H1 (cell line): ENCODE measurements at regions not wholly inside any gene's neighbourhood (a gene's known extent, or its start where the extent isn't known, plus 50 kb on each side); places are given as distances from the start of the nearest gene placed in this dataset.

Experiments used
- CTCF ChIA-PET: fragments of 300-600 bp; sonication (Branson Sonifier 250); formaldehyde crosslinking; loops from one replicate; lab custom pipeline; 2021; ENCODE audit not compliant: partially characterized antibody; lab: Charles Lee
- POLR2A ChIA-PET: fragments of 300-600 bp; sonication (Branson Sonifier 250); formaldehyde crosslinking; loops from one replicate; lab custom pipeline; 2021; ENCODE audit warnings: inconsistent platforms; ENCODE audit not compliant: partially characterized antibody; lab: Charles Lee
- DNase-seq, 2 experiments: peaks; one replicate each; pipeline versions ENCODE4 v3.0.0 to v3.0.0-alpha.2; 2010 to 2022; ENCODE audit warnings: low spot score in 2 of 2, low read depth in 1 of 2, mixed read lengths in 1 of 2
- FAIRE-seq: peaks from 2 replicates; lab custom pipeline; 2011; peaks lifted over from hg19 to GRCh38; lab: Jason Lieb, UNC
- H2AFZ ChIP-seq: 2 replicates; pipeline ENCODE4 v1.8.1; 2012; ENCODE audit warnings: low read length, inconsistent platforms
- H2AK5ac ChIP-seq: 2 replicates; pipeline ENCODE4 v1.6.1; 2013; ENCODE audit warnings: low read depth, low read length
- H2BK120ac ChIP-seq: replicated peaks from 2 replicates; pipeline ENCODE3; 2013; ENCODE audit warnings: low read depth, low read length, inconsistent platforms
- H2BK12ac ChIP-seq: 2 replicates; pipeline ENCODE4 v1.6.1; 2013; ENCODE audit warnings: low read depth, low read length
- H2BK15ac ChIP-seq: 2 replicates; pipeline ENCODE4 v1.6.1; 2013; ENCODE audit warnings: low read length
- H2BK20ac ChIP-seq: 2 replicates; pipeline ENCODE4 v1.6.1; 2013; ENCODE audit warnings: low read length
- H2BK5ac ChIP-seq: 2 replicates; pipeline ENCODE4 v1.6.1; 2013; ENCODE audit warnings: low read depth, low read length
- H3K14ac ChIP-seq: 2 replicates; pipeline ENCODE4 v1.6.1; 2013; ENCODE audit warnings: inconsistent platforms; ENCODE audit not compliant: insufficient read length
- H3K18ac ChIP-seq: 2 replicates; pipeline ENCODE4 v1.6.1; 2013; ENCODE audit warnings: low read length; ENCODE audit errors: extremely low read depth
- H3K23ac ChIP-seq: 2 replicates; pipeline ENCODE4 v1.6.1; 2013; ENCODE audit warnings: inconsistent platforms; ENCODE audit not compliant: insufficient read length
- H3K23me2 ChIP-seq: 2 replicates; pipeline ENCODE4 v1.6.1; 2013; ENCODE audit warnings: low read depth, low read length
- H3K27ac ChIP-seq: 2 replicates; pipeline ENCODE4 v1.6.1; 2011; ENCODE audit warnings: low read depth, low read length, inconsistent platforms
- H3K27me3 ChIP-seq, 4 experiments: replicated peaks in 1 of 4; 1 replicate in 1 of 4; 2 replicates in 3 of 4; pipeline versions ENCODE4 v1.6.1 to v1.8.1; 2011 to 2013; ENCODE audit warnings: low read length in 3 of 4, mild to moderate bottlenecking in 3 of 4, inconsistent platforms in 2 of 4, mixed read lengths in 2 of 4, moderate library complexity in 1 of 4; ENCODE audit not compliant: control insufficient read depth in 3 of 4, insufficient read depth in 3 of 4; ENCODE audit errors: extremely low read depth in 1 of 4
- H3K36me3 ChIP-seq, 4 experiments: 2 replicates each; pipeline versions ENCODE4 v1.6.1 to v1.8.1; 2011 to 2013; ENCODE audit warnings: mild to moderate bottlenecking in 4 of 4, low read length in 3 of 4, moderate library complexity in 2 of 4, control low read depth in 1 of 4, inconsistent platforms in 1 of 4; ENCODE audit not compliant: insufficient read depth in 4 of 4, control insufficient read depth in 2 of 4
- H3K4ac ChIP-seq: replicated peaks from 2 replicates; pipeline ENCODE3; 2013; ENCODE audit warnings: low read length, low read depth, mixed read lengths, inconsistent platforms; ENCODE audit not compliant: insufficient read length
- H3K4me1 ChIP-seq, 4 experiments: replicated peaks in 1 of 4; 1 replicate in 1 of 4; 2 replicates in 3 of 4; pipeline versions ENCODE4 v1.6.1 to v1.8.1; 2011 to 2013; ENCODE audit warnings: low read length in 3 of 4, inconsistent platforms in 2 of 4, mixed read lengths in 1 of 4; ENCODE audit not compliant: insufficient read depth in 4 of 4, control insufficient read depth in 3 of 4
- H3K4me2 ChIP-seq, 2 experiments: 2 replicates each; pipeline versions ENCODE4 v1.6.1 to v1.8.1; 2011 to 2013; ENCODE audit warnings: low read depth in 2 of 2, low read length in 2 of 2, control low read depth in 1 of 2, inconsistent platforms in 1 of 2, mild to moderate bottlenecking in 1 of 2; ENCODE audit not compliant: insufficient read depth in 1 of 2
- H3K4me3 ChIP-seq, 4 experiments: fragments of 200-600, 300-600 bp in 1 of 4; sonication (generic), shearing (Covaris generic), sonication (Bioruptor Twin) in 1 of 4; 2 replicates each; pipeline versions ENCODE4 v1.5.1 to v1.8.1; 2011 to 2016; ENCODE audit warnings: low read length in 4 of 4, low read depth in 3 of 4, control low read depth in 2 of 4, inconsistent platforms in 2 of 4, mild to moderate bottlenecking in 2 of 4, mixed read lengths in 1 of 4, moderate library complexity in 1 of 4; ENCODE audit not compliant: insufficient read depth in 2 of 4; ENCODE audit errors: extremely low read depth in 1 of 4
- H3K56ac ChIP-seq: replicated peaks from 2 replicates; pipeline ENCODE3; 2013; ENCODE audit warnings: low read depth, mild to moderate bottlenecking, mixed read lengths, low read length, inconsistent platforms; ENCODE audit not compliant: insufficient read length
- H3K79me1 ChIP-seq: 2 replicates; pipeline ENCODE4 v1.6.1; 2013; ENCODE audit warnings: low read depth, low read length, control low read depth
- H3K79me2 ChIP-seq, 2 experiments: 2 replicates each; pipeline versions ENCODE4 v1.6.1 to v1.8.1; 2012 to 2013; ENCODE audit warnings: low read length in 2 of 2, mild to moderate bottlenecking in 2 of 2, inconsistent platforms in 1 of 2; ENCODE audit not compliant: insufficient read depth in 2 of 2, control insufficient read depth in 1 of 2
- H3K9ac ChIP-seq, 4 experiments: replicated peaks in 1 of 4; 1 replicate in 1 of 4; 2 replicates in 3 of 4; pipeline versions ENCODE4 v1.6.1 to v1.8.1; 2011 to 2013; ENCODE audit warnings: low read depth in 3 of 4, low read length in 3 of 4, control low read depth in 2 of 4, mild to moderate bottlenecking in 2 of 4, moderate library complexity in 2 of 4, inconsistent platforms in 1 of 4; ENCODE audit errors: extremely low read depth in 1 of 4
- H3K9me3 ChIP-seq, 2 experiments: 2 replicates each; pipeline versions ENCODE4 v1.6.1 to v1.8.1; 2012 to 2013; ENCODE audit warnings: mild to moderate bottlenecking in 2 of 2, moderate library complexity in 2 of 2, control low read depth in 1 of 2, inconsistent platforms in 1 of 2, low read depth in 1 of 2, low read length in 1 of 2, mixed read lengths in 1 of 2; ENCODE audit not compliant: insufficient read depth in 2 of 2
- H4K20me1 ChIP-seq, 2 experiments: replicated peaks in 1 of 2; 2 replicates each; pipeline versions ENCODE3 to v1.8.1; 2011 to 2013; ENCODE audit warnings: inconsistent platforms in 2 of 2, low read length in 2 of 2, mild to moderate bottlenecking in 1 of 2; ENCODE audit not compliant: insufficient read depth in 2 of 2, control insufficient read depth in 1 of 2
- H4K5ac ChIP-seq: 2 replicates; pipeline ENCODE4 v1.6.1; 2013; ENCODE audit warnings: low read length, low read depth, mixed read lengths, inconsistent platforms; ENCODE audit not compliant: insufficient read length
- H4K8ac ChIP-seq: 2 replicates; pipeline ENCODE4 v1.8.0; 2013; ENCODE audit warnings: mild to moderate bottlenecking, moderate library complexity, low read length, inconsistent platforms; ENCODE audit not compliant: insufficient read depth; ENCODE audit errors: extremely low read depth
- H4K91ac ChIP-seq: replicated peaks from 2 replicates; pipeline ENCODE3; 2013; ENCODE audit warnings: low read length, mixed read lengths, inconsistent platforms; ENCODE audit not compliant: insufficient read length
- CHD1 ChIP-seq: IDR thresholded peaks from 2 replicates; pipeline ENCODE4 v1.6.1; 2012; ENCODE audit warnings: low read depth, low read length, improper control_type of control experiment
- CHD2 ChIP-seq: IDR thresholded peaks from 2 replicates; pipeline ENCODE4 v1.6.1; 2012; ENCODE audit warnings: low read length, improper control_type of control experiment
- EZH2 ChIP-seq: fragments of 200-600 bp; sonication (generic); IDR thresholded peaks from 2 replicates; pipeline ENCODE4 v1.7.1; 2012; ENCODE audit warnings: low read depth, mild to moderate bottlenecking, moderate library complexity, low read length, inconsistent platforms; ENCODE audit not compliant: severe bottlenecking
- FOSL1 ChIP-seq: IDR thresholded peaks from 2 replicates; pipeline ENCODE4 v1.6.1; 2011; ENCODE audit warnings: mild to moderate bottlenecking, low read depth, low read length, moderate library complexity; ENCODE audit not compliant: insufficient read depth
- KDM1A ChIP-seq: fragments of 200-600, 300-600 bp; sonication (generic); IDR thresholded peaks from 2 replicates; pipeline ENCODE4 v1.7.1; 2016; ENCODE audit warnings: mild to moderate bottlenecking, low read length, borderline replicate concordance
- NANOG ChIP-seq: IDR thresholded peaks from 2 replicates; pipeline ENCODE4 v1.6.1; 2011; ENCODE audit warnings: low read length, low read depth, mild to moderate bottlenecking, inconsistent platforms; ENCODE audit not compliant: insufficient read depth, poor library complexity, severe bottlenecking
- SAP30 ChIP-seq: fragments of 300-600 bp; sonication (generic); IDR thresholded peaks from 2 replicates; pipeline ENCODE4 v1.7.1; 2012; ENCODE audit warnings: low read length, moderate library complexity, mild to moderate bottlenecking, inconsistent platforms; ENCODE audit not compliant: insufficient read depth, insufficient replicate concordance
- SP1 ChIP-seq: IDR thresholded peaks from 2 replicates; pipeline ENCODE4 v1.6.1; 2011; ENCODE audit warnings: low read depth, low read length
- ZNF274 ChIP-seq: IDR thresholded peaks from 2 replicates; pipeline ENCODE4 v1.7.0; 2012; ENCODE audit warnings: low read length, borderline replicate concordance; ENCODE audit errors: extremely low read depth
- WGBS, 2 experiments: shearing (Covaris generic) in 1 of 2; methylation state at CpG; one replicate each; pipeline versions ENCODE4 v1.1.6 to v1.1.7; 2013 to 2015; ENCODE audit warnings: low lambda C conversion rate in 2 of 2, mixed read lengths in 2 of 2, inconsistent platforms in 1 of 2, low coverage in 1 of 2, missing lambda C conversion rate in 1 of 2; ENCODE audit not compliant: insufficient replicate concordance in 2 of 2, insufficient coverage in 1 of 2, insufficient read length in 1 of 2; ENCODE audit errors: extremely low coverage in 1 of 2, missing lambda C conversion rate in 1 of 2; 5-methylcytosine and 5-hydroxymethylcytosine counted together
- TF ChIP-seq, protein P1 (sequence below): IDR thresholded peaks from 2 replicates; pipeline ENCODE4 v1.6.1; 2012; ENCODE audit warnings: low read length, inconsistent platforms
- TF ChIP-seq, protein P2 (sequence below): IDR thresholded peaks from 2 replicates; pipeline ENCODE4 v1.6.1; 2011; ENCODE audit warnings: low read length, improper control_type of control experiment

DNA sequence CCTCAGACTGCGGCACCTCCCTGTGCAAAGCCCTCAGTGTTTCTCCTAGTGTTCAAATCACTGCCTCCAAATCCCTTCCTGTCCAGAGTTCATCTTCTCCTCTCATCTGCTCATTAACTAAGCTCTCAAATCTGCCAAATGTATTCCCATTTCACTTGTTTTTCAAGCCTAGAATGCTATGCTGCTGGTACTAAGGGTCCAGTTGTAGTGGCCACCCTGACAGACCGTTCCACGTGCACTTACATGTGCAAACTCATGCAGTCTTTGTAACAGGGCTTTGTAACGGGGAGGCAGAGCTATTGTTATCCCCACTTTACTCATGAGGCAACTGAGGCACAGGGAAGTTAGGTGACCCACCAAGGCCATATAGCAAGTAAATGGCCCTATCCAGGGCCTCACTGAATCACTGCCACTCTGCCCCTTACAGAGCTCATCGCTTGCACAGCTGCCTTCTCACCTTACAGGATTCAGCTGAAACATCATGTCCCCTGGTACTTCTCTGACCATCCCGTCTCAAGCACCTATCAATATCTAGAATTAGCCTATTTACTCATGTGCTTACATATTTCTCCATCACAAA, 153.0 kb upstream of the PDE1C start:
- Histone ChIP-seq H3K79me2 (no peaks in the 10 kb centered on the region), H3K4ac (no peak overlapping the region), H3K9me3 (no peaks in the 10 kb centered on the region), H3K27ac (no peak overlapping the region), H3K4me1 (no peaks in the 10 kb centered on the region), H3K36me3 (no peaks in the 10 kb centered on the region), H2AFZ (no peak overlapping the region), H3K4me3 (no peak overlapping the region), H2BK20ac (no peak overlapping the region), H3K56ac (no peak overlapping the region), H2BK12ac (no peak overlapping the region), H3K9ac (no peak overlapping the region), H3K27me3 (no peaks in the 10 kb centered on the region), H4K20me1 (no peaks in the 10 kb centered on the region), H2AK5ac (no peak overlapping the region), H2BK15ac (no peak overlapping the region), H3K14ac (no peak overlapping the region), H3K18ac (no peak overlapping the region), H4K5ac (no peak overlapping the region), H3K23ac (no peak overlapping the region), H3K79me1 (no peaks in the 10 kb centered on the region), H2BK5ac (no peak overlapping the region), H3K4me2 (no peak overlapping the region), H3K23me2 (no peaks in the 10 kb centered on the region), H4K8ac (no peak overlapping the region), H4K91ac (no peak overlapping the region), H2BK120ac (no peak overlapping the region)
- FAIRE-seq (no peak), DNase-seq (peak in 1 of 2 experiments; percentile 13)
- 82% methylated on average over 6 of the region's 6 CpGs; no CpG with 5 or more reads in 1 of the 2 experiments for WGBS, 2 experiments
- ChIA-PET POLR2A (no interaction called here), CTCF (interaction anchor here (0.8 to 6.4 kb wide), 6 partner anchors 13 to 459 kb away, joined by 3 to 59 read pairs (median 4); no protein-coding TSS in a partner anchor)
- TF ChIP-seq CHD1 (no peak), ZNF274 (no peak), SAP30 (no peak), CHD2 (no peak), FOSL1 (no peak), EZH2 (no peak), SP1 (no peak), KDM1A (no peak), NANOG (no peak)
- TF ChIP-seq, protein P1, sequence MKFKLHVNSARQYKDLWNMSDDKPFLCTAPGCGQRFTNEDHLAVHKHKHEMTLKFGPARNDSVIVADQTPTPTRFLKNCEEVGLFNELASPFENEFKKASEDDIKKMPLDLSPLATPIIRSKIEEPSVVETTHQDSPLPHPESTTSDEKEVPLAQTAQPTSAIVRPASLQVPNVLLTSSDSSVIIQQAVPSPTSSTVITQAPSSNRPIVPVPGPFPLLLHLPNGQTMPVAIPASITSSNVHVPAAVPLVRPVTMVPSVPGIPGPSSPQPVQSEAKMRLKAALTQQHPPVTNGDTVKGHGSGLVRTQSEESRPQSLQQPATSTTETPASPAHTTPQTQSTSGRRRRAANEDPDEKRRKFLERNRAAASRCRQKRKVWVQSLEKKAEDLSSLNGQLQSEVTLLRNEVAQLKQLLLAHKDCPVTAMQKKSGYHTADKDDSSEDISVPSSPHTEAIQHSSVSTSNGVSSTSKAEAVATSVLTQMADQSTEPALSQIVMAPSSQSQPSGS, result no peak
- TF ChIP-seq, protein P2, sequence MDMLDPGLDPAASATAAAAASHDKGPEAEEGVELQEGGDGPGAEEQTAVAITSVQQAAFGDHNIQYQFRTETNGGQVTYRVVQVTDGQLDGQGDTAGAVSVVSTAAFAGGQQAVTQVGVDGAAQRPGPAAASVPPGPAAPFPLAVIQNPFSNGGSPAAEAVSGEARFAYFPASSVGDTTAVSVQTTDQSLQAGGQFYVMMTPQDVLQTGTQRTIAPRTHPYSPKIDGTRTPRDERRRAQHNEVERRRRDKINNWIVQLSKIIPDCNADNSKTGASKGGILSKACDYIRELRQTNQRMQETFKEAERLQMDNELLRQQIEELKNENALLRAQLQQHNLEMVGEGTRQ, result no peak
